IMR-90 (cell line): ENCODE measurements at regions not wholly inside any gene's neighbourhood (a gene's known extent, or its start where the extent isn't known, plus 50 kb on each side); places are given as distances from the start of the nearest gene placed in this dataset.

Experiments used
- ATAC-seq: fragments of 200-7000 bp; cut with Tn5 transposase; 2 replicates; pipeline ENCODE4 v1.9.1; 2020; ENCODE audit warnings: low read depth, mild to moderate bottlenecking, moderate library complexity
- BruUV-seq: library from RNA; stranded (reverse); fragments of 400-500 nt; replicated peaks from 2 replicates; lab custom pipeline; 2021; lab: Mats Ljungman, UMichigan
- CTCF ChIA-PET: fragments of 300-600 bp; formaldehyde crosslinking; extraction: SDS; loops from one replicate; lab custom pipeline; 2021; ENCODE audit warnings: antibody characterized with exemption; lab: Yijun Ruan, JAX
- POLR2A ChIA-PET: fragments of 300-600 bp; sonication (Branson Sonifier 250); formaldehyde crosslinking; loops from one replicate; lab custom pipeline; 2022; ENCODE audit warnings: antibody characterized with exemption; ENCODE audit not compliant: unreplicated experiment; lab: Charles Lee
- DNase-seq: peaks from one replicate; pipeline ENCODE4 v3.0.0; 2013
- H2AFZ ChIP-seq: replicated peaks from 2 replicates; pipeline ENCODE3; 2013; ENCODE audit warnings: low read length, mild to moderate bottlenecking; ENCODE audit not compliant: poor library complexity
- H2AK5ac ChIP-seq: 2 replicates; pipeline ENCODE4 v1.6.1; 2013; ENCODE audit warnings: low read depth, low read length, inconsistent platforms
- H2AK9ac ChIP-seq: replicated peaks from 2 replicates; pipeline ENCODE3; 2013; ENCODE audit warnings: mild to moderate bottlenecking, low read depth, low read length, moderate library complexity; ENCODE audit not compliant: poor library complexity
- H2BK120ac ChIP-seq: 2 replicates; pipeline ENCODE4 v1.6.1; 2013; ENCODE audit warnings: low read depth, low read length, inconsistent platforms
- H2BK15ac ChIP-seq: 3 replicates; pipeline ENCODE4 v1.6.1; 2013; ENCODE audit warnings: low read depth, low read length, inconsistent platforms
- H2BK20ac ChIP-seq: 2 replicates; pipeline ENCODE4 v1.6.1; 2013; ENCODE audit warnings: low read depth, mild to moderate bottlenecking, inconsistent platforms, low read length, moderate library complexity
- H2BK5ac ChIP-seq: 2 replicates; pipeline ENCODE4 v1.6.1; 2013; ENCODE audit warnings: mild to moderate bottlenecking, low read depth, low read length, inconsistent platforms; ENCODE audit not compliant: poor library complexity, severe bottlenecking
- H3K14ac ChIP-seq: replicated peaks from 2 replicates; pipeline ENCODE4 v1.6.1; 2013; ENCODE audit warnings: low read depth, low read length, inconsistent platforms
- H3K18ac ChIP-seq: 2 replicates; pipeline ENCODE4 v1.6.1; 2013; ENCODE audit warnings: low read depth, low read length, control low read depth
- H3K23ac ChIP-seq: 2 replicates; pipeline ENCODE4 v1.6.1; 2013; ENCODE audit warnings: low read depth, low read length, inconsistent platforms
- H3K27ac ChIP-seq: 2 replicates; pipeline ENCODE4 v1.5.1; 2013; ENCODE audit warnings: mild to moderate bottlenecking, control low read depth, low read length; ENCODE audit not compliant: insufficient read depth
- H3K27me3 ChIP-seq: 2 replicates; pipeline ENCODE4 v1.6.1; 2013; ENCODE audit warnings: low read length; ENCODE audit not compliant: control insufficient read depth, insufficient read depth
- H3K36me3 ChIP-seq: 2 replicates; pipeline ENCODE4 v1.6.1; 2013; ENCODE audit warnings: low read length, mixed read lengths; ENCODE audit not compliant: control insufficient read depth, insufficient read depth
- H3K4ac ChIP-seq: 2 replicates; pipeline ENCODE4 v1.6.1; 2013; ENCODE audit warnings: low read depth, low read length, inconsistent platforms
- H3K4me1 ChIP-seq: 2 replicates; pipeline ENCODE4 v1.6.1; 2013; ENCODE audit warnings: low read length, mixed read lengths; ENCODE audit not compliant: control insufficient read depth, insufficient read depth
- H3K4me2 ChIP-seq: 2 replicates; pipeline ENCODE4 v1.6.1; 2013; ENCODE audit warnings: low read depth, mild to moderate bottlenecking, control low read depth, low read length, moderate library complexity
- H3K4me3 ChIP-seq: 2 replicates; pipeline ENCODE4 v1.5.1; 2013; ENCODE audit warnings: low read depth, mild to moderate bottlenecking, control low read depth, low read length, moderate library complexity; ENCODE audit not compliant: insufficient read depth
- H3K56ac ChIP-seq: 2 replicates; pipeline ENCODE4 v1.6.1; 2013; ENCODE audit warnings: low read length, inconsistent platforms; ENCODE audit not compliant: insufficient read depth; ENCODE audit errors: extremely low read depth
- H3K79me1 ChIP-seq, 2 experiments: 2 replicates each; pipeline ENCODE4 v1.6.1; 2013; ENCODE audit warnings: low read length in 2 of 2, inconsistent platforms in 1 of 2, low read depth in 1 of 2
- H3K9ac ChIP-seq: 2 replicates; pipeline ENCODE4 v1.6.1; 2013; ENCODE audit warnings: low read depth, low read length, control low read depth
- H3K9me1 ChIP-seq: 2 replicates; pipeline ENCODE4 v1.6.1; 2013; ENCODE audit warnings: low read length, inconsistent platforms; ENCODE audit not compliant: insufficient read depth
- H3K9me3 ChIP-seq: 2 replicates; pipeline ENCODE4 v1.6.1; 2013; ENCODE audit warnings: low read length; ENCODE audit not compliant: control insufficient read depth, insufficient read depth
- H4K20me1 ChIP-seq: 2 replicates; pipeline ENCODE4 v1.6.1; 2013; ENCODE audit warnings: low read length, inconsistent platforms; ENCODE audit not compliant: insufficient read depth
- H4K5ac ChIP-seq: 2 replicates; pipeline ENCODE4 v1.6.1; 2013; ENCODE audit warnings: mild to moderate bottlenecking, low read depth, low read length, control low read depth
- H4K8ac ChIP-seq, 2 experiments: 2 replicates each; pipeline ENCODE4 v1.6.1; 2013; ENCODE audit warnings: low read depth in 2 of 2, low read length in 2 of 2, control low read depth in 1 of 2, inconsistent platforms in 1 of 2
- H4K91ac ChIP-seq: 2 replicates; pipeline ENCODE4 v1.6.1; 2013; ENCODE audit warnings: low read depth, low read length, inconsistent platforms; ENCODE audit not compliant: insufficient read depth
- BHLHE40 ChIP-seq: fragments of 150-350 bp; IDR thresholded peaks from 2 replicates; pipeline ENCODE4 v1.6.1; 2016; ENCODE audit warnings: mild to moderate bottlenecking, low read depth, low read length
- CEBPB ChIP-seq: IDR thresholded peaks from 2 replicates; pipeline ENCODE4 v1.6.1; 2012; ENCODE audit warnings: low read depth, low read length, improper control_type of control experiment
- CHD1 ChIP-seq: IDR thresholded peaks from 2 replicates; pipeline ENCODE4 v1.6.1; 2012; ENCODE audit warnings: low read depth, low read length, improper control_type of control experiment
- CTCF ChIP-seq: conservative IDR thresholded peaks from 2 replicates; pipeline ENCODE4 v1.5.1; 2012; ENCODE audit warnings: mild to moderate bottlenecking, low read depth, low read length, improper control_type of control experiment
- ELK1 ChIP-seq: fragments of 150-350 bp; IDR thresholded peaks from 2 replicates; pipeline ENCODE4 v1.6.1; 2016; ENCODE audit warnings: low read depth, mild to moderate bottlenecking, low read length, moderate library complexity, borderline replicate concordance
- FOS ChIP-seq: fragments of 150-350 bp; IDR thresholded peaks from 2 replicates; pipeline ENCODE4 v1.6.1; 2016; ENCODE audit warnings: low read depth, low read length
- MAFK ChIP-seq: IDR thresholded peaks from 2 replicates; pipeline ENCODE4 v1.6.1; 2012; ENCODE audit warnings: low read depth, low read length, improper control_type of control experiment
- MAZ ChIP-seq: IDR thresholded peaks from 2 replicates; pipeline ENCODE4 v1.6.1; 2012; ENCODE audit warnings: low read depth, mild to moderate bottlenecking, low read length, improper control_type of control experiment, moderate library complexity, borderline replicate concordance
- MXI1 ChIP-seq: IDR thresholded peaks from 2 replicates; pipeline ENCODE4 v1.6.1; 2012; ENCODE audit warnings: low read depth, mild to moderate bottlenecking, low read length, moderate library complexity, borderline replicate concordance
- NFE2L2 ChIP-seq: fragments of 150-350 bp; IDR thresholded peaks from 2 replicates; pipeline ENCODE4 v1.6.1; 2016; ENCODE audit warnings: low read depth, mild to moderate bottlenecking, low read length
- POLR2A ChIP-seq: IDR thresholded peaks from 2 replicates; pipeline ENCODE4 v1.6.1; 2012; ENCODE audit warnings: mild to moderate bottlenecking, low read depth, low read length
- RAD21 ChIP-seq: IDR thresholded peaks from 2 replicates; pipeline ENCODE4 v1.6.1; 2012; ENCODE audit warnings: low read length, improper control_type of control experiment
- RCOR1 ChIP-seq: IDR thresholded peaks from 2 replicates; pipeline ENCODE4 v1.6.1; 2012; ENCODE audit warnings: mild to moderate bottlenecking, low read length, improper control_type of control experiment; ENCODE audit not compliant: insufficient replicate concordance
- RFX5 ChIP-seq: IDR thresholded peaks from 2 replicates; pipeline ENCODE4 v1.8.0; 2012; ENCODE audit warnings: low read depth, mild to moderate bottlenecking, low read length, moderate library complexity
- SMC3 ChIP-seq: fragments of 150-350 bp; IDR thresholded peaks from 2 replicates; pipeline ENCODE4 v1.6.1; 2016; ENCODE audit warnings: low read depth, mild to moderate bottlenecking, antibody characterized with exemption, low read length, moderate library complexity
- WGBS, 2 experiments: methylation state at CpG; one replicate each; pipeline versions ENCODE4 v1.1.5 to v1.1.7; 2013; ENCODE audit warnings: missing lambda C conversion rate in 2 of 2; ENCODE audit not compliant: insufficient read length in 1 of 2; ENCODE audit errors: extremely low coverage in 2 of 2; 5-methylcytosine and 5-hydroxymethylcytosine counted together
- dilution Hi-C: fragments of 300-500 bp; cut with HindIII; formaldehyde crosslinking; loops from one replicate; pipeline ENCODE4 v1.14.3; 2018; ENCODE audit warnings: low sequenced_read_pairs; ENCODE audit not compliant: unreplicated experiment
- in situ Hi-C: fragments of 300-500 bp; cut with MboI; formaldehyde crosslinking; loops from 3 replicates; pipeline ENCODE4 v1.14.3; 2019; ENCODE audit warnings: low sequenced_read_pairs, inconsistent platforms, mixed read lengths
- intact Hi-C: fragments of 100-400 bp; cut with micrococcal nuclease; formaldehyde crosslinking; loops from 2 replicates; pipeline ENCODE4 v1.10.0; 2022

GRCh38 chr12:92573104-92573503 lies 129.7 kb upstream of the PLEKHG7 start:
- Histone ChIP-seq H2BK5ac (no peak overlapping the region), H4K8ac (no peak overlapping the region), H3K23ac (no peak overlapping the region), H2BK15ac (no peak overlapping the region), H3K4me2 (no peak overlapping the region), H3K79me1 (no peaks in the 10 kb centered on the region), H2BK20ac (no peak overlapping the region), H4K5ac (no peak overlapping the region), H2AK9ac (no peak overlapping the region), H3K4me3 (no peak overlapping the region), H3K4ac (no peak overlapping the region), H2BK120ac (no peak overlapping the region), H3K9me3 (no peaks in the 10 kb centered on the region), H2AFZ (no peak overlapping the region), H3K36me3 (no peaks in the 10 kb centered on the region), H4K91ac (no peak overlapping the region), H3K27me3 (no peaks in the 10 kb centered on the region), H2AK5ac (no peak overlapping the region), H3K18ac (no peak overlapping the region), H3K4me1 (no peaks in the 10 kb centered on the region), H3K27ac (no peak overlapping the region), H3K9me1 (no peaks in the 10 kb centered on the region), H3K56ac (no peak overlapping the region), H3K14ac (no peak overlapping the region), H3K9ac (no peak overlapping the region), H4K20me1 (no peaks in the 10 kb centered on the region)
- DNase-seq (no peak), ATAC-seq (no peak)
- TF ChIP-seq SMC3 (no peak), POLR2A (no peak), MXI1 (no peak), FOS (no peak), MAFK (no peak), ELK1 (no peak), BHLHE40 (no peak), RCOR1 (no peak), CTCF (no peak), CEBPB (no peak), NFE2L2 (no peak), RFX5 (no peak), RAD21 (no peak), MAZ (no peak), CHD1 (no peak)
- ChIA-PET POLR2A (no interaction called here), CTCF (no interaction called here)
- BruUV-seq = no TSS peak
- WGBS, 2 experiments = 90% methylated on average over 2 of the region's 4 CpGs; no CpG with 5 or more reads in 1 of the 2 experiments
- dilution Hi-C loops = no loop called here
- in situ Hi-C loops = loop anchor here (5.0 kb wide), 1 partner anchor 431 kb away; no protein-coding TSS in a partner anchor
- intact Hi-C loops = loop anchor here (5.0 kb wide), 1 partner anchor 34 kb away; no protein-coding TSS in a partner anchor
